HG03558 (cell line): ENCODE measurements at regions not wholly inside any gene's neighbourhood (a gene's known extent, or its start where the extent isn't known, plus 50 kb on each side); places are given as distances from the start of the nearest gene placed in this dataset.

Experiments used
- ATAC-seq: cut with Tn5 transposase; IDR thresholded peaks from one replicate; pipeline ENCODE4 v1.9.1; 2021; ENCODE audit warnings: moderate number of reproducible peaks; ENCODE audit not compliant: unreplicated experiment; ENCODE audit errors: extremely low read depth

- no peak for ATAC-seq
These were observed 76.3 kb upstream of the TRPC4 start for GRCh38 chr13:37945651-37946575.

DNA sequence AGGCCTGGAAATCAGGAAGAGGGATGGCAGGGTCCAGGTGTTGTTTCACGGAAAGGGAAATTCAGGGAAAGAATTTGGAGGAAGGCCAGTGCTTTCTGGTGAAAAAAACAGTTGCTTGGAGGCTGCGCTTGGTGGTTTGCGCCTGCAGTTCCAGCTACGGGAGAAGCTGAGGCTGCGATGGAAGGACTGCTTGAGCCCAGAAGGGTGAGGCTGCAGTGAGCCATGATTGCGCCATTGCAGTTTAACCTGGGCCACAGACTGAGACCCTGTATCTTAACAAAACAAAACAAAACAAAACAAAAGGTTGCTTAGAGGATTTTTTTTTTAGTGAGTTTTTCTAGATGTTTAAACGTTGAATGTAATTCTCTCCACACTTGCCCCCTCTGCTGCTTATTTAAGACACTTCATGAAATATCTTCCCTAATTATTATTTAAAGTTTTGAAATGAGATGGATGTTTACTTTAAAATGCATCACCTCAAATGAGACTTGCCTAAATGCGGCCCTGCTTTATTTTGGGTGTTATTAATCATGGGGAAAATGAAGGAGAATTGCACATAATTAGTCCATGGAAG lies 75.4 kb upstream of the TRPC4 start:
- no peak for ATAC-seq

- ATAC-seq, result no peak
These were observed 74.7 kb upstream of the TRPC4 start for GRCh38 chr13:37944081-37944868.

DNA sequence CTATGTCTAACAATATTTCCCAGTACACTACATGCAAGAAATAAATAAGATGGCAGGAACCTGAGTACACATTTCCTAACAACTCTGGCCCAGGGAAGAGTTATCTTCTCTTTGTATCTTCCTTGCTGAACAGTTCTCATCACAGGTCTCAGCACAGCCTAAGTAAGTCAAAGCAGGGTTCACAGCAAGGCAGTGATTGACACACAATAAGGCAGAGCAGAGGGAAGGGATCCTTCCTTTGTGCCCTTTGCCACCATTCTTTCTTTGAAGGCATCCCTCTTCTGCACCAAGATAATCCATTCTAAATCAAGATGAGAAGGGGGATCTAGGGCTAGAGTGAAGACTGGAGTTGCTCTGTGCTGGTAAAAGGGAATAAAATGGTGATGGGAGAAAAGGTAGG lies 73.4 kb upstream of the TRPC4 start:
- no peak for ATAC-seq

- ATAC-seq, result no peak
These were observed 65.0 kb upstream of the TRPC4 start for GRCh38 chr13:37934339-37935191.

DNA sequence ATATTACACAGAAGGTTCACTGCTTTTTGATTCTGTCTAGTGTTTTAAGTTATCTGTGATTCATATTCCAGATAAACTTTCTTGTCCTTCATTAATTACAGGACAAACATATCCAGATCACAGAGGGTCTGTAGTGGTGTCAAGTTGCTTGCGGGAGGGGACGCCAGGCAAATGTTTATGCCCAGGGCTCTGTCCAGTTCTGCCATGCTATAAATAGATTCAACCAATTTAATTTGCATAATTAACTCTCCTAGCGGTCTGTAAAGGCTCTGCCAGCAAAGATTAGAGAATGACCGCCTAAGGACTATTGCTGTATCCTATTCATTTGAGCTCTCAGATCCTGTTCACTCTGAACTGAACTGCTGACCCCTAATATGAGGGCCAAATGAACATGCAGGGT lies 59.7 kb upstream of the TRPC4 start:
- ATAC-seq, result no peak

GRCh38 chr13:37927561-37927960 lies 58.0 kb upstream of the TRPC4 start:
- ATAC-seq, result no peak

DNA sequence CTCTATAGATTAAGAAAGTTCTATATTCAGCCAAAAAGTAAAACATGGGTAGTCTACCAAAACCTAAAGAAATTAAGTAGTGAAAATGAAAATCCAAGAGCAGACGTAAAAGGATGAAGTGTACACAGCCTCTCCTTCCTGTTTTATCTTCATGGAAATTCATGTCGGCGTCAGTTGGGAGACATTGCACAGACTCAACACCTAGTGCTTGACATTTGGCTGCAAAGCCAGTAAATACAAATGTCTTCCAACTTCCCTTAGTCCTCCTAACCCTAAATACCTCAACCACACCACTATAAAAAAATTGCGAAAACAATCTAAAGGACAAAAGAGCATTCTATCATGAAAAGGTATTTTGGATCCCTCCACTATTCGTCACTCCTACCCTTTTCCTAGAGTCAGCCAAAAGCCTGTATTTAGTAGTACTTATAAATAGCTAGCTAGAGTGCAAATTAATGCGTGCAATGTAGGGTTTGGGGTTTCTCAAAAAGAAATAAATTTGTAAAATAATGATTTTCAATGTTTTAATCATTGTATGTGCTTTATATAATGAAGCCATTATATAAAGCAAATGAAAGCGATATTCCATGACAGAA lies 56.4 kb upstream of the TRPC4 start:
- no peak for ATAC-seq

DNA sequence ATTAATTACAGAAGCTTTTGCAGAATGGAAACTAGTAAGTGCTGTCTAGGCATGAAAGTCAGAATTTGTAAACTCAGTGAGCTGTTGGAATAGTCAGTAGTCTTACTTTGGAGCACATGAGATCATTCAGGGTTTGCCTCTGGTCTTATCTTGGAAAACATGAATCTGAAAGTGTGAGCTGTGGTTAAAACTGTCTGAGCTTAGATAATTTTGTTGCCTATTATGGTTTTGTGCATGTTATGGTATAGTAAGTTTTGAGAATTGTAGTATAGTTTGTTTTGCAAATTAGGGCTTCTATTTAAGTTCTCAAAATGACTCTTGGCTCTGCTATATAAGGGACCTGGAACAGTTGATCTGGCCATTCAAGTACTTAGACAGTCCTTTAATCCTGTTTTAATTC lies 53.7 kb upstream of the TRPC4 start:
- ATAC-seq, result no peak

GRCh38 chr13:37919329-37919880 lies 49.8 kb upstream of the TRPC4 start:
- ATAC-seq, result no peak
